ENCODE measurements at regions not wholly inside any gene's neighbourhood (a gene's known extent, or its start where the extent isn't known, plus 50 kb on each side); places are given as distances from the start of the nearest gene placed in this dataset.
A peak's percentile ranks its signal among the peaks of the same experiment; 100 is the strongest.

DNA sequence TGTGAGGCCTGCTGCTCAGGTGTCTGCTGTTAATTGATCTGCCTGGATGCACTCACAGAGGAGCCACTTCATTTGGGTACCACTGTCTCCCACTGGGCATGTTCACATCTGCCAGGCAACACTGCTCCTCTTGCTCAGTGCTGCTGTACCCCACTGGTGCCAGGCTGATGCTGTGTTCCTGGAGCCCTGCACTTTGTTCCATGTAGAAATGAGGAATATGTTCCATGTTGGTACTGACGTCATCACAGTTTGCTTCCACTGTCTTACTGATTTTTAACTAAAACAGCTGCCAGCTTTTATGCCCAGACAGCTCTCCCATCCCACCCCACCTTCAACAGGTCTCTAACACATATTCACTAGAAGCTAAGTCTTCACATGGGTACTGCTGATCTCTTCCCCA lies 355.7 kb downstream of the LRRC70 start:
- intact Hi-C loops (cut with micrococcal nuclease) = no loop called here
- H3K36me3 Mint-ChIP-seq = no peaks in the 10 kb centered on the region
- Histone ChIP-seq H3K9ac (ENCODE audit: insufficient read depth, low read length, poor library complexity, severe bottlenecking) (no peak overlapping the region), H4K20me1 (ENCODE audit: insufficient read depth, low read length) (no peaks in the 10 kb centered on the region), H3K9me3 (replicated peaks in 1 of 2; ENCODE audit: control insufficient read depth in 1 of 2, insufficient read depth in 1 of 2, low read length in 2 of 2) (no peaks in the 10 kb centered on the region), H3K4me2 (replicated peaks; ENCODE audit: extremely low read depth, low read length, poor library complexity, severe bottlenecking) (no peak overlapping the region), H3K4me3 (replicated peaks in 1 of 3; ENCODE audit: low read depth in 2 of 3, low read length in 3 of 3) (no peak overlapping the region), H3K79me2 (ENCODE audit: insufficient read depth, low read length) (no peaks in the 10 kb centered on the region), H3K4me1 (ENCODE audit: control insufficient read depth in 1 of 2, insufficient read depth in 2 of 2, low read length in 2 of 2) (no peaks in the 10 kb centered on the region), H3K27me3 (ENCODE audit: control insufficient read depth in 2 of 2, insufficient read depth in 2 of 2, low read length in 2 of 2) (no peaks in the 10 kb centered on the region), H2AFZ (ENCODE audit: insufficient read depth, low read depth, low read length, poor library complexity, severe bottlenecking) (no peak overlapping the region), H3K27ac (ENCODE audit: low read depth in 1 of 2, low read length in 2 of 2) (no peak overlapping the region), H3K36me3 (replicated peaks in 1 of 2; ENCODE audit: control insufficient read depth in 1 of 2, insufficient read depth in 2 of 2, low read length in 2 of 2) (no peaks in the 10 kb centered on the region)
- H3K4me1 Mint-ChIP-seq = no peaks in the 10 kb centered on the region
- H3K27me3 Mint-ChIP-seq (ENCODE audit: low read depth in 3 of 3) = peaks cover 1 to 3% (median 2%) of the 10 kb centered on the region in 3 donors
- TF ChIP-seq, protein P1, sequence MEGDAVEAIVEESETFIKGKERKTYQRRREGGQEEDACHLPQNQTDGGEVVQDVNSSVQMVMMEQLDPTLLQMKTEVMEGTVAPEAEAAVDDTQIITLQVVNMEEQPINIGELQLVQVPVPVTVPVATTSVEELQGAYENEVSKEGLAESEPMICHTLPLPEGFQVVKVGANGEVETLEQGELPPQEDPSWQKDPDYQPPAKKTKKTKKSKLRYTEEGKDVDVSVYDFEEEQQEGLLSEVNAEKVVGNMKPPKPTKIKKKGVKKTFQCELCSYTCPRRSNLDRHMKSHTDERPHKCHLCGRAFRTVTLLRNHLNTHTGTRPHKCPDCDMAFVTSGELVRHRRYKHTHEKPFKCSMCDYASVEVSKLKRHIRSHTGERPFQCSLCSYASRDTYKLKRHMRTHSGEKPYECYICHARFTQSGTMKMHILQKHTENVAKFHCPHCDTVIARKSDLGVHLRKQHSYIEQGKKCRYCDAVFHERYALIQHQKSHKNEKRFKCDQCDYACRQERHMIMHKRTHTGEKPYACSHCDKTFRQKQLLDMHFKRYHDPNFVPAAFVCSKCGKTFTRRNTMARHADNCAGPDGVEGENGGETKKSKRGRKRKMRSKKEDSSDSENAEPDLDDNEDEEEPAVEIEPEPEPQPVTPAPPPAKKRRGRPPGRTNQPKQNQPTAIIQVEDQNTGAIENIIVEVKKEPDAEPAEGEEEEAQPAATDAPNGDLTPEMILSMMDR (IDR thresholded peaks at IDR 0.05) = no peak
- no peak for DNase-seq
- WGBS (ENCODE audit: insufficient coverage) = no CpG with 5 or more reads among the region's 1 CpG
- H3K9me3 Mint-ChIP-seq = peaks cover 0 to 3% (median 0%) of the 10 kb centered on the region in 7 donors
- peak overlapping the region in 1 of 2 donors; percentile 10 for H3K4me3 Mint-ChIP-seq
- no peak overlapping the region for H3K27ac Mint-ChIP-seq

DNA sequence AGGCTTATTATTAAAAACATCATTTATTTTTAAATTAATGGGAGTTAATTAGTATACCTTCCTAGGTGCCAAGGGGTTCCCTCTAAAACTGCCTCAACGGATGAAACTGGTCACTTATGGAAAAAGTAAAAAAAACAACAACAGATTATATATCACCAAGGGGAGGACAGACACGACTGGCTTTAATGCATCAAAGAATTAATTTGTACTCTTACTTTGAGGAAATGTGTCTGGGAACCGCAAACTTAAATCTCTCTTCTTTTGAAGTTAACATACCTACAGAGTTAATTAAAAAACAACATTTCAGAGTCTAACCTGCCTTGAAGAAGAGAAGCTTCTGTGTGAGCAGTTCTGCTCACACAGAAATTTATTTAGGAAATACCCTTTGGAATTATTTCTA lies 354.6 kb downstream of the LRRC70 start:
- Mint-ChIP-seq H3K27ac (no peak overlapping the region), H3K36me3 (no peaks in the 10 kb centered on the region), H3K9me3 (peaks cover 0 to 2% (median 0%) of the 10 kb centered on the region in 7 donors), H3K4me3 (no peak overlapping the region), H3K4me1 (no peaks in the 10 kb centered on the region), H3K27me3 (ENCODE audit: low read depth in 3 of 3) (peaks cover 1 to 4% (median 3%) of the 10 kb centered on the region in 3 donors)
- Histone ChIP-seq H3K79me2 (ENCODE audit: insufficient read depth, low read length) (no peaks in the 10 kb centered on the region), H3K27me3 (ENCODE audit: control insufficient read depth in 2 of 2, insufficient read depth in 2 of 2, low read length in 2 of 2) (no peaks in the 10 kb centered on the region), H3K36me3 (replicated peaks in 1 of 2; ENCODE audit: control insufficient read depth in 1 of 2, insufficient read depth in 2 of 2, low read length in 2 of 2) (no peaks in the 10 kb centered on the region), H3K9me3 (replicated peaks in 1 of 2; ENCODE audit: control insufficient read depth in 1 of 2, insufficient read depth in 1 of 2, low read length in 2 of 2) (no peaks in the 10 kb centered on the region), H3K4me1 (ENCODE audit: control insufficient read depth in 1 of 2, insufficient read depth in 2 of 2, low read length in 2 of 2) (no peaks in the 10 kb centered on the region), H3K4me2 (replicated peaks; ENCODE audit: extremely low read depth, low read length, poor library complexity, severe bottlenecking) (no peak overlapping the region), H3K9ac (ENCODE audit: insufficient read depth, low read length, poor library complexity, severe bottlenecking) (no peak overlapping the region), H3K27ac (ENCODE audit: low read depth in 1 of 2, low read length in 2 of 2) (no peak overlapping the region), H3K4me3 (replicated peaks in 1 of 3; ENCODE audit: low read depth in 2 of 3, low read length in 3 of 3) (no peak overlapping the region), H2AFZ (ENCODE audit: insufficient read depth, low read depth, low read length, poor library complexity, severe bottlenecking) (no peak overlapping the region), H4K20me1 (ENCODE audit: insufficient read depth, low read length) (no peaks in the 10 kb centered on the region)
- no peak for DNase-seq
- intact Hi-C loops (cut with micrococcal nuclease) = no loop called here
- no CpG with 5 or more reads among the region's 3 CpGs for WGBS (ENCODE audit: insufficient coverage)
- TF ChIP-seq, protein P1 (IDR thresholded peaks at IDR 0.05) = no peak

Data from CD14-positive monocyte (primary cell).